OCI-LY3 (cell line): ENCODE measurements at regions not wholly inside any gene's neighbourhood (a gene's known extent, or its start where the extent isn't known, plus 50 kb on each side); places are given as distances from the start of the nearest gene placed in this dataset.

ENCODE experiments used
- H2AFZ ChIP-seq: fragments of 200-600, 300-600 bp; shearing (Covaris generic); 2 replicates; pipeline ENCODE4 v1.6.0; 2014; ENCODE audit warnings: antibody characterized with exemption, low read depth, low read length
- H3K27ac ChIP-seq: fragments of 200-600, 300-600 bp; sonication (generic); 2 replicates; pipeline ENCODE4 v1.5.1; 2014; ENCODE audit warnings: mild to moderate bottlenecking, low read length, moderate library complexity, mixed read lengths
- H3K27me3 ChIP-seq: fragments of 200-600, 300-600 bp; sonication (generic); 2 replicates; pipeline ENCODE4 v1.6.1; 2014; ENCODE audit warnings: low read depth, low read length, mixed read lengths
- H3K36me3 ChIP-seq: fragments of 200-600, 300-600 bp; sonication (generic); replicated peaks from 2 replicates; pipeline ENCODE3; 2014; ENCODE audit warnings: low read depth, low read length, mixed read lengths
- H3K4me1 ChIP-seq: fragments of 300-600, 200-600 bp; sonication (generic); 2 replicates; pipeline ENCODE4 v1.6.1; 2014; ENCODE audit warnings: low read length, mixed read lengths
- H3K4me2 ChIP-seq: fragments of 200-600, 300-600 bp; sonication (generic); 2 replicates; pipeline ENCODE4 v1.6.1; 2014; ENCODE audit warnings: low read length, mixed read lengths
- H3K4me3 ChIP-seq: fragments of 300-600, 200-600 bp; sonication (generic); 2 replicates; pipeline ENCODE4 v1.5.1; 2014; ENCODE audit warnings: antibody characterized with exemption, mild to moderate bottlenecking, low read length, moderate library complexity
- H3K79me2 ChIP-seq: fragments of 300-600, 200-600 bp; shearing (Covaris generic); 2 replicates; pipeline ENCODE4 v1.6.1; 2014; ENCODE audit warnings: mild to moderate bottlenecking, low read length, mixed read lengths
- H3K9ac ChIP-seq: fragments of 300-600, 200-600 bp; shearing (Covaris generic); 2 replicates; pipeline ENCODE4 v1.6.0; 2014; ENCODE audit warnings: mild to moderate bottlenecking, low read length, moderate library complexity
- H3K9me3 ChIP-seq: fragments of 200-600, 300-600 bp; shearing (Covaris generic); 2 replicates; pipeline ENCODE4 v1.6.1; 2014; ENCODE audit warnings: low read length, mixed read lengths; ENCODE audit not compliant: insufficient read depth
- H4K20me1 ChIP-seq: fragments of 200-600, 300-600 bp; sonication (generic); 2 replicates; pipeline ENCODE4 v1.6.1; 2016; ENCODE audit warnings: low read length, mixed read lengths; ENCODE audit not compliant: insufficient read depth
- CTCF ChIP-seq: fragments of 200-600, 300-600 bp; sonication (generic); IDR thresholded peaks from 2 replicates; pipeline ENCODE4 v1.5.1; 2014; ENCODE audit warnings: antibody characterized with exemption, low read length, low read depth
- EZH2phosphoT487 ChIP-seq: fragments of 200-600 bp; shearing (Covaris generic); IDR thresholded peaks from 2 replicates; pipeline ENCODE4 v1.6.1; 2018; ENCODE audit warnings: antibody characterized with exemption, mixed run types, low read depth

DNA sequence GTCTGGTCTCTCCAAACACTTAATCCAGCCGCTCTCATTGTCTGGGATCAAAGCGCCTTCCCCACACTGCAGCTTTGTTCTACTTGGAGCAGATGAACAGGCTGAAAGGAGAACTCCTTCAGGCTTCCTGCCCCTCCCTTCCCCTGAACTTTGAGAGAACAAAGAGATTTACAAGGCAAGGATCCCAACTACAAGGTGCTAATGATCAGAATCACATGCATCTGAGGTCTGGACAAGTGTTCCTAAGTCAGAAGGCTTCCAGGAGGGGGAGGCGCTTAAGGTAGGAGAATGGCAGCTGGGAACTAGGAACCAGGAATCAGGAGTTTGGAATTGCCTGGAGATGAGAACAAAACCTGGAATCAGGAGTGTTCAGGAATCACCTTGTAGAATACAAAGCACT lies 606.3 kb upstream of the CDH11 start:
- Histone ChIP-seq H3K4me2 (no peak overlapping the region), H4K20me1 (no peaks in the 10 kb centered on the region), H3K9ac (no peak overlapping the region), H3K27ac (no peak overlapping the region), H3K9me3 (no peaks in the 10 kb centered on the region), H3K4me1 (no peaks in the 10 kb centered on the region), H3K79me2 (no peaks in the 10 kb centered on the region), H3K36me3 (no peaks in the 10 kb centered on the region), H2AFZ (no peak overlapping the region), H3K27me3 (no peaks in the 10 kb centered on the region), H3K4me3 (no peak overlapping the region)
- no peak for TF ChIP-seq CTCF
- TF ChIP-seq EZH2phosphoT487 = no peak

DNA sequence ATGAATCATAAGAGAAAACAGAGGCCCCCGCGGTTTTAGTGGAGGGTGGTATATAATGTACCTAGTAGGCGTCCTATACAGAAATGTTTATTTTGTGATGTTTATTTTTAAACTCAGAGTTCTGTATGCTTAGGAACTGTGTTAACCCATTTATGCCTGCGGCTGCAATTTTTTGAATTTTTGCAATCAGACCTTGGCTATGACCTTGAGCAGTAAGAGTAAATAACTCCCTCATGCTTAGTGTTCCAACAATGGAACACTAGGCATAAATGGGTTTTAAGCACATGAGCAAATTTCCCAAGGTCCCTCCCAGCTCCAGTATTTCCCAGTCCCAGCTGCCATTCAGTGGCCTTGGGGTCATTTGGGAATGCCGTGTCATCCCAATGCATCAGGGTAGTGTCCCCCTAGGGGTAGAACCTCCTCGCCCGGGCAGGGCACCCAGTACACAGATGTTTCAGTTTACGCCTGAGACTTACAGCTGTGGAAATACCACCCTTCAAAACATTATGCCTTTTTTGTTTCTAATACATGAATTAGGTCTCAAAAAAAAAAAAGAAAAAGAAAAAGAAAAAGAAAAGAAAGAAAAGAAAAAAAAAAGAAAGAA lies 605.8 kb upstream of the CDH11 start:
- H3K79me2 ChIP-seq = no peaks in the 10 kb centered on the region
- H2AFZ ChIP-seq = no peak overlapping the region
- H3K4me1 ChIP-seq = no peaks in the 10 kb centered on the region
- H4K20me1 ChIP-seq = no peaks in the 10 kb centered on the region
- H3K9me3 ChIP-seq = no peaks in the 10 kb centered on the region
- H3K9ac ChIP-seq = no peak overlapping the region
- no peak overlapping the region for H3K27ac ChIP-seq
- no peak for TF ChIP-seq CTCF
- no peak for TF ChIP-seq EZH2phosphoT487
- no peak overlapping the region for H3K4me3 ChIP-seq
- H3K4me2 ChIP-seq = no peak overlapping the region
- no peaks in the 10 kb centered on the region for H3K27me3 ChIP-seq
- H3K36me3 ChIP-seq = no peaks in the 10 kb centered on the region

DNA sequence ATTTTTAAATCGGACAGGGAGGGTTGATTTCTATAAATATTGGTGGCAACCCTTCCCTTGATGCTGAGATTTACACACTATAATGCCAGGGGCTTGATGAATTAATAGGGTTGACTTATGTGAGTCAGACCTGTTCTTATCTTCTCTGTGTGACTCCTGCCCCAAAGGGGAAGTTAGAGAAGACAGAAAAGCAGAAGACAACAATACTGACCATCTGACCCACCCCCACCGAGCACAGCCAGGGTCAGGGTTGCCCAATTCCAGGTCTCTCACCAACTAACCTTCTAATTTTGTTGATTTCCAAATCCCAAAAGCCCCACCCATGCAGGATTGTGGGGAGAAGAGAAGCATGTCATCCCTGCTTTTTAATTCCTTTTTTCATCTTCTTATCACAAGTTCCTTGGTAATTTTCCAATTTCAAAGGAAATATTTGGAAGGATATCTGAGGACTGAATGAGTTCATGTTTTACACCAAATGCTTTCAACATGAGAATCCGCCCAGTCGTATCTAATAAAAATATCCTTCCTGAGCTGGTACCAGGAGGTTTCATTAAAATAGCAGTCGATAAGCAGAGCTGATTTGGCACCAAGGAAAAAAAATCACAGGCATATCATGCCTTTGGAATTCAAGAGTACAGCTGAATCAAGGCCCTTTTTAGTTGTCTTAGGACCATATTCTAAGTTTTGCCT lies 603.4 kb upstream of the CDH11 start:
- no peak for TF ChIP-seq CTCF
- no peak for TF ChIP-seq EZH2phosphoT487
- H3K79me2 ChIP-seq = no peaks in the 10 kb centered on the region
- H3K27me3 ChIP-seq = no peaks in the 10 kb centered on the region
- H3K9me3 ChIP-seq = no peaks in the 10 kb centered on the region
- H3K4me3 ChIP-seq = no peak overlapping the region
- no peaks in the 10 kb centered on the region for H3K4me1 ChIP-seq
- no peak overlapping the region for H2AFZ ChIP-seq
- H4K20me1 ChIP-seq = no peaks in the 10 kb centered on the region
- H3K27ac ChIP-seq = no peak overlapping the region
- no peaks in the 10 kb centered on the region for H3K36me3 ChIP-seq
- no peak overlapping the region for H3K4me2 ChIP-seq
- H3K9ac ChIP-seq = no peak overlapping the region

DNA sequence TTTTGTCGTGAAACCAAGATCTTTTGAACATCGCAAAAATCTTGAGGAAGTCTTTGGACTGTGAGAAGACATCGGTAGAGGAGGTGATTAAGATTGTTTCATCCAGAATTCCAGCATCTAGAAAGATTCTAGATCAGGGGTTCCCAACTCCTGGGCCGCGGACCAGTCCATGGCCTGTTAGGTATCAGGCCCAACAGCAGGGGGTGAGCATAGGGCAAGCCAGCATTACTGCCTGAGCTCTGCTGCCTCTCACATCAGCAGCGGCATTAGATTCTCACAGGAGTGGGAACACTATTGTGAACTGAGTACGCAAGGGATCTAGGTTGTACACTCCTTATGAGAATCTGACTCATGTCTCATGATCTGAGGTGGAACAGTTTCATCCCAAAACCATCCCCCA lies 600.6 kb upstream of the CDH11 start:
- Histone ChIP-seq H3K9me3 (no peaks in the 10 kb centered on the region), H3K27ac (no peak overlapping the region), H4K20me1 (no peaks in the 10 kb centered on the region), H3K36me3 (no peaks in the 10 kb centered on the region), H3K9ac (no peak overlapping the region), H3K27me3 (no peaks in the 10 kb centered on the region), H3K4me1 (no peaks in the 10 kb centered on the region), H3K79me2 (no peaks in the 10 kb centered on the region), H3K4me3 (no peak overlapping the region), H3K4me2 (no peak overlapping the region), H2AFZ (no peak overlapping the region)
- no peak for TF ChIP-seq EZH2phosphoT487
- no peak for TF ChIP-seq CTCF
